GM21381 (cell line): ENCODE measurements at regions not wholly inside any gene's neighbourhood (a gene's known extent, or its start where the extent isn't known, plus 50 kb on each side); places are given as distances from the start of the nearest gene placed in this dataset.

ENCODE experiments used
- ATAC-seq: cut with Tn5 transposase; IDR thresholded peaks from one replicate; pipeline ENCODE4 v1.9.1; 2021; ENCODE audit warnings: mild to moderate bottlenecking, moderate library complexity; ENCODE audit not compliant: unreplicated experiment

- no peak for ATAC-seq
Measured at GRCh38 chr14:81829447-81829846, 295.8 kb upstream of the SEL1L start.

- ATAC-seq, result no peak
Measured at GRCh38 chr14:81831128-81831820, 297.6 kb upstream of the SEL1L start.

GRCh38 chr14:81834308-81834707 lies 300.7 kb upstream of the SEL1L start:
- ATAC-seq, result no peak

- no peak for ATAC-seq
Measured at GRCh38 chr14:81837304-81837703, 303.7 kb upstream of the SEL1L start.

GRCh38 chr14:81839056-81839455 lies 305.4 kb upstream of the SEL1L start:
- ATAC-seq, result no peak

- no peak for ATAC-seq
Measured at GRCh38 chr14:81841346-81841745, 307.7 kb upstream of the SEL1L start.

GRCh38 chr14:81849714-81850113 lies 316.1 kb upstream of the SEL1L start:
- ATAC-seq, result no peak

- ATAC-seq, result no peak
Measured at GRCh38 chr14:81855007-81855406, 321.4 kb upstream of the SEL1L start.

GRCh38 chr14:81859046-81859445 lies 325.4 kb upstream of the SEL1L start:
- ATAC-seq, result no peak

- ATAC-seq, result no peak
Measured at GRCh38 chr14:81868172-81868571, 334.5 kb upstream of the SEL1L start.

- ATAC-seq, result no peak
Measured at GRCh38 chr14:81871706-81872105, 338.1 kb upstream of the SEL1L start.

GRCh38 chr14:81884382-81884781 lies 350.7 kb upstream of the SEL1L start:
- no peak for ATAC-seq

- no peak for ATAC-seq
Measured at GRCh38 chr14:81886588-81886987, 352.9 kb upstream of the SEL1L start.

- no peak for ATAC-seq
Measured at GRCh38 chr14:81889529-81889928, 355.9 kb upstream of the SEL1L start.

- no peak for ATAC-seq
Measured at GRCh38 chr14:81890020-81890419, 356.4 kb upstream of the SEL1L start.

GRCh38 chr14:81903477-81903876 lies 369.8 kb upstream of the SEL1L start:
- no peak for ATAC-seq

GRCh38 chr14:81927070-81927469 lies 393.4 kb upstream of the SEL1L start:
- no peak for ATAC-seq

- ATAC-seq, result no peak
Measured at GRCh38 chr14:81931828-81932227, 398.2 kb upstream of the SEL1L start.

GRCh38 chr14:81936348-81936747 lies 402.7 kb upstream of the SEL1L start:
- no peak for ATAC-seq

GRCh38 chr14:81936902-81937301 lies 403.2 kb upstream of the SEL1L start:
- ATAC-seq, result no peak

- ATAC-seq, result no peak
Measured at GRCh38 chr14:81938341-81938740, 404.7 kb upstream of the SEL1L start.

GRCh38 chr14:81940651-81941050 lies 407.0 kb upstream of the SEL1L start:
- no peak for ATAC-seq

- no peak for ATAC-seq
Measured at GRCh38 chr14:81942071-81942470, 408.4 kb upstream of the SEL1L start.
